HG03442 (cell line): ENCODE measurements at regions not wholly inside any gene's neighbourhood (a gene's known extent, or its start where the extent isn't known, plus 50 kb on each side); places are given as distances from the start of the nearest gene placed in this dataset.
A peak's percentile ranks its signal among the peaks of the same experiment; 100 is the strongest.

ENCODE experiments used
- ATAC-seq: cut with Tn5 transposase; IDR thresholded peaks from one replicate; pipeline ENCODE4 v1.9.1; 2021; ENCODE audit warnings: mild to moderate bottlenecking, moderate library complexity; ENCODE audit not compliant: unreplicated experiment

DNA sequence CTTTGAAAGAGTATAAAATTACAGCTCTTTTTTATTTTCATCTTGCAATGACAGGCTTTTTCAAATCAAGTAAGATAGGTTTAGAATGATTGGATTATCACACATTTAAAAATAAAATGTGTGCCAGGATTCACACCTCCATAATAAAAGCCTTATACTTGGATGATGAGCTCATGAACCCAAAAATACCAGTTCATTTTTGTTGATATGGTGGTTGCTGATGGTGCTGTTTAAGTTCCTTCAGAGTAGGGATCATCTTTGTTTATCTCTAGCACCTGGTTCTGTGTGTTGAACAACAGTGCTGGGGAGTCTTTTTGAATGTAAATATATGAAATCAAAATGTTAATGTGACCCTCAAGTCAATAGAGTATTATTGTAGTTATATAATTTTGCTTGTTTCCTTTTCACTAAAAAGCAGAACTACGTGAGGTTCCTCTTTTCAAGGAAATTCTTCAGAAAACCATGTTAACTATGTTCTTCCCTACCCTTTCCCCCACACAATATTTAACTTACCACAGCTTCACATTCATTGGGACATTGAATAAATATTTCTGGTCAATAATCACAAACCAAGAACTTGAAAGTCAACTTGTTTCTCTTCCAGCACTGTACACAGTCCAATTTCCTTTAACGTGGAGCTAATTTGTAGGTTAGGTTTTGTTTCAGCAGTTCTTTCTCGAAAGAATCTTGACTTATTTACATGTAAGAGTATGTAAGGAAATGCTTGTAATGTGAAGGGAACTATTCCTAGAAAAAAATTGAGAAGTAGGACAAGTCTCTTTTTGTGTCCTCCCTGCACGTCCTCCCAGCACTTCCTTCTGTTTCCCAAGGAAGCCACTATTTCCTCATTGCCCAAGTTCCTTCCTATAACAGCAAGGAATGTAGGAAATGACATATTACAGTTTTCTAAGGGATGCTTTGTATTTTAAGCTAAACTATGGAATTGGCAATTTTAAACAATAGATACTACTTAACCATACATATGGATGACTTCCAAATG, 945.9 kb upstream of the CITED2 start:
- no peak for ATAC-seq

DNA sequence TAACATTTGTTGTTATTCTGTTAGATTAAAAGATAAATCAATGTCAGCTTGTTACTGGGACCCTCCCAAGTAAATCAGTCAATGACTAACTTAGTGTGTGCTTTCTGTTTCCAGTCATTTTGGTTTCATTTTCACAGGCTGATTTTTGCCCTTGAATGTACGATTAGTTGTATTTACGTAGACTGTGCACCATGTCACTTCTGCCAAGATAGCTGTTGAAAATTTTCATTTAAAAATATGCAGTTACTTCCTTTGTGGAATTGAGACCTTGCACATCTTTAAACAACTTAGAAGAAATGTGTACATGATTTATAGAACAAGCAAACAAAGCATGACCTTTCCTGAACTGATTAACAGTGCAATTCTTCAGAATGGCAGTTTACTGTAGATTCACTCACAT, 944.8 kb upstream of the CITED2 start:
- peak; percentile 56 for ATAC-seq

DNA sequence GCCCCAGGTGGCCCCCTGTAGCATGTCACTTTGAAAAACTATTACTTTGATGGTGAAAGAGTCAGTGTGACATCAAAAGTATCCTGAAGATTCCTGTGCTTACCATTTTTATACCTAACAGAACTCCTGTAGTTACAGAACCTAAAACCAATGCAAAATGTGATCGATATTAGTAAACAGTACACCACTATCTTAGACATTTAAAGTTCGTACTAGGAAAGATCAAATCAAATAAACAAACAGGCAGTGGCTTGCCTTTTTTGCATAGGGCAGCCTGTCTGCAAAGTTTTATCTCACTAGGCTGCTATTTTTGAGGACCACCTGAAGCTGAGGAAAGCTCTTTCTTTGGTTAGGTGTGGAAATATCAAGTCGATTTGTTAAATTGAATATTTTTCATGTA, 944.0 kb upstream of the CITED2 start:
- ATAC-seq, result no peak

DNA sequence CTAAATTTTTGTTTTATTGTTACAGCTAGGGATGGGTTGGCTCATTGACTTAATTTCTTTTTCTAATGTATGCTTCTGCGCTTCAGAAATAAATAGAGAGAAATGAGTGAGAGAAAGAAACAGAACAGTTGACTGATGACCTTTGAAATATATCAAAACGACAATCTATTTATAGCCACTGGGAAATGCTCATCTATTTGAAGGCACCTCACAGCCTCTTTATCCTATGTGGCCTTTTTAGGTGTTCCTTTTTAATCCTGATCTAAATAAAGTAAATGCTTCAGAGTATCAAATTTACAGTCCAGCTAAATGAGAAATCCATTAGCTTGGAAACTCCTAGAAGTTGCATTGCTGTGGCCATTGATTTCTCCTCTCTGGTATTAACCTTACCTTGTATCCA, 943.5 kb upstream of the CITED2 start:
- ATAC-seq, result no peak

GRCh38 chr6:140316966-140317365, 942.5 kb upstream of the CITED2 start:
- no peak for ATAC-seq

DNA sequence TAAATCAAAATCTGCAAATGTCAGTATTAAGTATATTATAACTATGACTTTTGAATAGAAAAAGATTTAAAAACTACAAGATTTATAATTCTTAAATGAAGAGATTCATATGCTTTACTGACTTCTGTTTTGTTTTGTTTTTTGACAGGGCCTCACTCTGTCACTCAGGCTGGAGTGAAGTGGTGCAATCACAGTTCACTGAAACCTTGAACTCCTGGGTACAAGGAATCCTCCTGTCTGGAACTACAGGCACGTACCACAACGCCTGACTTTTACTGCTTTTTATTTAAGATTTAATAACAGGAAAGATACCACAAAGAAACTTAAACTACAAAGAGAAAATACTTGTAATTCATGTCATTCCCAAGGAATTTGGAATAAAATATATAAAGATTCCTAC, 940.2 kb upstream of the CITED2 start:
- no peak for ATAC-seq

DNA sequence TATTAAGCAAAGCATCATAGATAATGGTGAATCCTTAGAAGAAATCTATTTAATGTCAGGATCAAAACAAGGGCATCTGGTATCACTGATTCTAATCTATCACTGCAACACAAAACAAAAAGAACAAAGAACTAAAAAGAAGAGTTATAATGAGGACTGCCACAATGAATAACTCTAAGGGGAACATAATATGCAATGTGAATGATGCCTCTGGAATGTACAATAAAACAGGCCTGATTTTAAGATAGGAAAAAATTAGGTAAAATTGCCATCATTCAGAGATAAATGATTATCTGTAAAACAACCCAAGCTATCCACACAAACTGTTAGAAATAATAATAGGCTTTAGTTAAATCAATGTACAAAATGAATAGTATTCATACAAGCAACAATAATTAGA, 936.7 kb upstream of the CITED2 start:
- ATAC-seq, result no peak

- ATAC-seq, result no peak
Measured at GRCh38 chr6:140303218-140303949, 928.9 kb upstream of the CITED2 start.

- no peak for ATAC-seq
Measured at GRCh38 chr6:140300331-140300730, 925.9 kb upstream of the CITED2 start.

GRCh38 chr6:140289186-140289585, 914.7 kb upstream of the CITED2 start:
- no peak for ATAC-seq

DNA sequence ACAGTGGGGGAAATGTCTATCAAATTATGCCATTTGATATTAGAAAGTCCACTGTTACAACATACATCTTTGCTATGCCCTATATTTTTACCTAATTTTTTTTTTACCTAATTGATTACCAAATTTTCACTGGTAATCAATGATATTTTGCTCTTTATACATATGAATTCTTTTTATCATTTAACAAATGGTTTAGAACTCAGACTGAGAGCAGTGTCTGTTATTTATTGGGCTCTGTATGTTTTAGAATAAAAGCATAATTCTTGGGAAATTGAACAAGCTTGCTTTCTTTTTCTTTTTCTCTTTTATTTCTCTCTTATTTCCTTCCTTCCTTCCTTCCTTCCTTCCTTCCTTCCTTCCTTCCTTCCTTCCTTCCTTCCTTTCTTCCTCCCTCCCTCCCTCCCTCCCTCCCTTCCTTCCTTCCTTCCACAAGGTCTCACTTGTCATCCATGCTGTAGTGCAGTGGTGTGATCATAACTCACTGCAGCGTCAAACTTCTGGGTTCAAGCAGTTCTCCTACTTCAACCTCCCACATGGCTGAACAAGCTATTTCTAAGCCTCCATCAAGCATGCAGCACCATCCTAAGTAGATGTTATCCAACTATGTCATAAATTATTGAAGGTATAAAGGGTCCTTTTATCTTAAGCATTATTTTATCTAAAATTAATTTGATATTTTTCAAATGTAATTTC, 911.7 kb upstream of the CITED2 start:
- no peak for ATAC-seq

DNA sequence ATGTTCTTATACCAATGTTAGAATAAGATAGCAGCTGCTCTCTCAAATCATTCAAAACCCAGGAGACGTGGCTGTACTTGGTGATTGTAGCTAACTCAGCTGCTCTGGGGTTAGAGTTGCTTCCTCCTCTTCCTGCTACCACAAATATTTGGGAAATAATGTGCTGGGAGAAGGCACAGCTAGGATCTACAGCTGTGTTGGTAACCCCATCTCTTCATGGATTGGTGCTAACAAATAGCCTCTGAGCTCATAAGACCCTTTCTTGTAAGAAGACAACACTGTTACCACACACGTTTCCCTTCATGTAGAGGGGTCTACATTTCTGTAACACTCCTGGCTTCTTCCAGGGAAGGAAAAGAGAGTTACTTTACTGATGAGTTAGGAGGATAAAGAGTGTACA, 911.0 kb upstream of the CITED2 start:
- ATAC-seq, result no peak

DNA sequence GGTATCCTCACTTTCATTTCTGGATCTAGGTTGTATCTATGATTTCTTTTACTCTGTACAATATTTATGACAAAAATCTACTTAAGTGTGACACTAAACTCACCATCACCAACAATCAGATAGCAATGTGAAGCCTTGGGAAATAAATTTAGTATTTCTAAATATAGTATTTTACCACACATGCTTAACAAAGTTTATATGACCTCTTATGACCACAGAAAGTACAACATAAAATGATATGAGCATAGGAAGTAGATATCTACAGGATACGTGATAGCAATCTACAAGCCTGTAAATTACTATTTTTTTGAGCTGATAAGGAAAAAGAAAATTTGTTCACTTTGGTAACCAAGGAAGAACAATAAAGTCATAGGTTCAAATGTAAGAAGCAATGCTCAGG, 910.4 kb upstream of the CITED2 start:
- no peak for ATAC-seq

- no peak for ATAC-seq
Measured at GRCh38 chr6:140283197-140283596, 908.7 kb upstream of the CITED2 start.

- no peak for ATAC-seq
Measured at GRCh38 chr6:140281767-140282166, 907.3 kb upstream of the CITED2 start.

- no peak for ATAC-seq
Measured at GRCh38 chr6:140281236-140281635, 906.8 kb upstream of the CITED2 start.

DNA sequence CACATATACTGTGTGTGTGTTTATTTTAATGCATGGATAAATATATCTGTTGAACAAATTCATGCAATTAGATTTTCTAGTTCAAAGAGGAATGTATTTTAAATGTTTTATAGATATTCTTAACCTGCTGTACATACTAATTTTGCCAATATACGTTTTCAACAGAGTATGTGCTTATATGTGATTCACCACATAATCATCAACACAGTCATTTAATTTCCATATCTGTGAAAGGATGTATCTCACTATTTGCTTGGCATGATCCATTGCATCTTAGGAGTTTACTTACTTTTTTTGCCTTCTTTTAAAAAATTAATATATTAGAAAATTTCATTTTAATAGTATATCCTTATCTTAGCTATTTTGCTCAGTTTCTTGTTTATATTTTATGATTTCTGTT, 902.3 kb upstream of the CITED2 start:
- no peak for ATAC-seq

DNA sequence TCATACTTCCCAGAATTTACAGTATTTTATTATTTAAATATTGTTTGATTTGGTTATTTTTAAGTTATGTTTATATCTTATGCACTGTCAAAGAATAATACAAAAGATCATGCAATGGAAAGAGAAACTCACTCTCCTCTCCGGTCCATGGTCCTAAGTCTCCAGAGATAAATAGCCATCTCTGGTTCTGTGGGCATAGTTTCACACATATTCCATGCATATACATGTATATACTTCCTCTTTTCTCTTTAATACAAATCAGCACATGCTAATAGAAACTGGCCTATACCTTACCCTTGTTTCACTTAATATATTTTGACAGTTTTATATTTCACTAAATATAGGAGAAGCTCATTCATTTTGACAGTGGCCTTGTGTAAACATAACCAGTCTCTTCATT, 901.7 kb upstream of the CITED2 start:
- no peak for ATAC-seq

DNA sequence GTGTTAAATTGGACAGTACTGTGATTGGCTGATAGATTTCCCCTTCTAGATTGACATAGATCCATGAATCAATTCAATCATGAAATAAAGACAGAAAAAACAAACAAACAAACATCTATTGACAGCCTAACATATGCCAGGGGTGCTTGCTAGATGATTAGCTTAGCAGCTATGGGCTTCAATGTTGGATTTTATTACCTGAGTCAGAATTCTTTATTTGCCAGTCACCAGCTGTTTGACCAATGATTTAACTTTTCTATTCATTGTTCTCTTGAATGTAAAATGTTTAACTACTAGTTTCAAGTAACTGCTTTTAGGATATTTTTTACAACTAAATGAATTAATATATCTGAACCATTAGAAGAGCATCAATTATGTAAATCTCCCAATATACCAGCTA, 901.3 kb upstream of the CITED2 start:
- ATAC-seq, result no peak

DNA sequence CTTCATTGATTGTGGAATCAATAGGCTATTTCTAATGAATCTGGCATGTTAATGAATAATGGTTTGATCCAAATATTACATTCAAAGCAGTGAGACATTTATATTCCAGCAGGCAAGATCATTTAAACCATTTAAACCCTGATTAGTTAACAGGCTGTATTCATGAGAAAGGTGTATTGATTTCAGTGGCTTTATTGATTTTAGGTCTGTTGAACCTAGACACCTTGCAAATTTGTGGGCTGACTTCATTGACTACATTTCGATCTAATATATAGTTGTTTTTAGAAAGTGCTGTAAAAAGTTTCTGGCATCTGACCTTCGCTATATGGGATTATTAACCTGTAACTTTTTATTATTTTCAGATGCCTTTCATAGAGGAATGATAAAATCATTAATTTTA, 900.1 kb upstream of the CITED2 start:
- no peak for ATAC-seq

DNA sequence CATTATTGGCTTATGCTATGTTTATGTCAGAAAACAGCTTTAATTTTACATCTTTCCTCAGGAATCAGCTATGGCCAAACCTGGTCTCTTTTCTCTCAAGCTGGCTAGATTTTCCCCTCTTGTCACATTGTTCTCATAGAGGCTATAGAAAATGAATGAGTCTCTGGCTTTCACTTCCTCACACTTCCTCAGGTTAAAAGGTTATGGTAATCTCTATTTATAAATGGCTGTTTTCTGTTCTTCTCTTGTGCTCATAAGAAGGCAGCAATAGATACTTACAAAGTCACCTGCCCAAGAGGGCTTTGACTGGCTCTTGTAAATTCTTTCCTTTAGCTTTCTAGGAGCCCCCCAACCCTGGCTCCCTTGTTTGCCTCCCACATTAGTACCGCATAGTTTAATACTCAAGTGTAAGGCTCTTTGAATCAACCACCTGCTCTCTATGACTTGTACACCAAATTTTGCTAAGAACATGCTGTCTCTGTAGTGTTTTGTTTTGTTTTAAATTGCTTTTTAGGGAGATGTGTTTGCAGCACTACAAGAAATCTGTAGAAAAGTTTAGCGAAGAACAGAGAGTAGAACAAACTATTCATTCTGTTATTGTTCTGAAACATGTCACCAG, 897.4 kb upstream of the CITED2 start:
- peak; percentile 99 for ATAC-seq
